GM12878 (cell line): ENCODE measurements at regions not wholly inside any gene's neighbourhood (a gene's known extent, or its start where the extent isn't known, plus 50 kb on each side); places are given as distances from the start of the nearest gene placed in this dataset.

Experiments used
- ATAC-seq: fragments of 200-7000 bp; cut with Tn5 transposase; 3 replicates; pipeline ENCODE4 v1.9.1; 2020; ENCODE audit warnings: mild to moderate bottlenecking, moderate library complexity
- BruUV-seq: library from RNA; stranded (reverse); fragments of 400-500 nt; replicated peaks from 2 replicates; lab custom pipeline; 2021; lab: Mats Ljungman, UMichigan
- CTCF ChIA-PET: fragments of 300-600 bp; sonication (Branson Sonifier 250); formaldehyde crosslinking; extraction: SDS; loops from one replicate; lab custom pipeline; 2021; ENCODE audit warnings: inconsistent platforms; lab: Yijun Ruan, JAX
- POLR2A ChIA-PET: fragments of 350-600 bp; formaldehyde crosslinking; extraction: SDS; loops from one replicate; lab custom pipeline; 2021; ENCODE audit warnings: inconsistent platforms; lab: Charles Lee
- RAD21 ChIA-PET: fragments of 300-600 bp; sonication (Branson Sonifier 250); formaldehyde crosslinking; loops from one replicate; lab custom pipeline; 2023; ENCODE audit warnings: antibody characterized with exemption; ENCODE audit not compliant: unreplicated experiment; lab: Charles Lee
- SMC1A ChIA-PET: fragments of 300-600 bp; sonication (Branson Sonifier 250); formaldehyde crosslinking; loops from one replicate; lab custom pipeline; 2023; ENCODE audit not compliant: unreplicated experiment, uncharacterized antibody; lab: Charles Lee
- DNase-seq: peaks from one replicate; pipeline ENCODE4 v3.0.0-alpha.2; 2011; ENCODE audit warnings: low read depth, low spot score
- FAIRE-seq: peaks from 3 replicates; lab custom pipeline; 2011; peaks lifted over from hg19 to GRCh38; lab: Jason Lieb, UNC
- H2AFZ ChIP-seq: 2 replicates; pipeline ENCODE4 v1.6.0; 2011; ENCODE audit warnings: low read depth, low read length, control low read depth; ENCODE audit not compliant: control insufficient read depth
- H3K27ac ChIP-seq: 2 replicates; pipeline ENCODE4 v1.5.1; 2011; ENCODE audit warnings: control low read depth; ENCODE audit not compliant: control insufficient read depth, insufficient read depth
- H3K27me3 ChIP-seq, 2 experiments: replicated peaks in 1 of 2; 2 replicates each; pipeline versions ENCODE4 v1.6.0 to v1.6.1; 2011; ENCODE audit warnings: low read length in 1 of 2; ENCODE audit not compliant: control insufficient read depth in 2 of 2, insufficient read depth in 2 of 2
- H3K36me3 ChIP-seq, 2 experiments: 2 replicates each; pipeline ENCODE4 v1.5.1; 2011; ENCODE audit warnings: low read length in 1 of 2; ENCODE audit not compliant: control insufficient read depth in 2 of 2, insufficient read depth in 2 of 2
- H3K4me1 ChIP-seq: 2 replicates; pipeline ENCODE4 v1.6.1; 2011; ENCODE audit warnings: mild to moderate bottlenecking, low read length, moderate library complexity, mixed read lengths; ENCODE audit not compliant: control insufficient read depth, insufficient read depth
- H3K4me2 ChIP-seq: 2 replicates; pipeline ENCODE4 v1.6.0; 2011; ENCODE audit warnings: control low read depth; ENCODE audit not compliant: control insufficient read depth, insufficient read depth
- H3K4me3 ChIP-seq: fragments of 200-600 bp; sonication (generic); 2 replicates; pipeline ENCODE4 v1.5.1; 2016
- H3K79me2 ChIP-seq: 2 replicates; pipeline ENCODE4 v1.6.0; 2011; ENCODE audit warnings: low read length; ENCODE audit not compliant: control insufficient read depth, insufficient read depth
- H3K9ac ChIP-seq: 2 replicates; pipeline ENCODE4 v1.8.0; 2011; ENCODE audit warnings: low read length, control low read depth, mixed read lengths; ENCODE audit not compliant: control insufficient read depth, insufficient read depth
- H3K9me3 ChIP-seq: replicated peaks from 3 replicates; pipeline ENCODE4 v1.5.1; 2011; ENCODE audit warnings: mild to moderate bottlenecking, low read length; ENCODE audit not compliant: control insufficient read depth, insufficient read depth
- H4K20me1 ChIP-seq: 2 replicates; pipeline ENCODE4 v1.6.0; 2011; ENCODE audit not compliant: control insufficient read depth, insufficient read depth
- BACH1 ChIP-seq: fragments of 450-650 bp; IDR thresholded peaks from 2 replicates; pipeline ENCODE4 v1.6.1; 2017; ENCODE audit warnings: mild to moderate bottlenecking, borderline replicate concordance
- BMI1 ChIP-seq: fragments of 450-650 bp; IDR thresholded peaks from 2 replicates; pipeline ENCODE4 v1.6.1; 2016; ENCODE audit warnings: mild to moderate bottlenecking, moderate library complexity, borderline replicate concordance
- CREM ChIP-seq: IDR thresholded peaks from 2 replicates; pipeline ENCODE4 v1.6.1; 2014; ENCODE audit warnings: antibody characterized with exemption, low read depth
- DPF2 ChIP-seq: fragments of 450-650 bp; IDR thresholded peaks from 2 replicates; pipeline ENCODE4 v1.6.1; 2017; ENCODE audit warnings: mild to moderate bottlenecking
- EGR1 ChIP-seq, 2 experiments: IDR thresholded peaks; 1 replicate in 1 of 2; 2 replicates in 1 of 2; pipeline ENCODE4 v1.6.1; 2011 to 2012; ENCODE audit warnings: low read depth in 2 of 2, low read length in 2 of 2, borderline replicate concordance in 1 of 2, mild to moderate bottlenecking in 1 of 2, moderate library complexity in 1 of 2
- GATAD2B ChIP-seq: fragments of 450-650 bp; conservative IDR thresholded peaks from 2 replicates; pipeline ENCODE4 v1.6.1; 2017; ENCODE audit warnings: low read depth, mild to moderate bottlenecking, moderate library complexity
- KDM1A ChIP-seq: fragments of 200-600 bp; sonication (generic); IDR thresholded peaks from 2 replicates; pipeline ENCODE4 v1.6.1; 2016; ENCODE audit warnings: borderline replicate concordance
- MAX ChIP-seq: IDR thresholded peaks from 2 replicates; pipeline ENCODE4 v1.6.1; 2012; ENCODE audit warnings: low read depth, low read length, improper control_type of control experiment
- MXI1 ChIP-seq: fragments of 150-350 bp; IDR thresholded peaks from 2 replicates; pipeline ENCODE4 v1.6.1; 2011; ENCODE audit warnings: low read depth, mild to moderate bottlenecking, inconsistent platforms, low read length, improper control_type of control experiment
- MYC ChIP-seq: IDR thresholded peaks from 2 replicates; pipeline ENCODE4 v1.6.1; 2011; ENCODE audit warnings: mild to moderate bottlenecking, low read length, moderate library complexity, inconsistent platforms; ENCODE audit not compliant: insufficient read depth, insufficient replicate concordance, insufficient read length, severe bottlenecking
- NBN ChIP-seq: fragments of 450-650 bp; IDR thresholded peaks from 2 replicates; pipeline ENCODE4 v1.6.1; 2016
- NFXL1 ChIP-seq: fragments of 450-650 bp; IDR thresholded peaks from 2 replicates; pipeline ENCODE4 v1.6.1; 2017; ENCODE audit warnings: antibody characterized with exemption, mild to moderate bottlenecking, borderline replicate concordance
- NR2C2 ChIP-seq: IDR thresholded peaks from 2 replicates; pipeline ENCODE4 v1.6.1; 2011; ENCODE audit warnings: borderline replicate concordance, low read depth; ENCODE audit not compliant: control insufficient read depth, insufficient read length
- PRDM15 ChIP-seq: fragments of 450-650 bp; formaldehyde crosslinking; IDR thresholded peaks from 2 replicates; pipeline ENCODE4 v1.4.0; 2020; ENCODE audit warnings: mild to moderate bottlenecking, moderate library complexity
- RAD51 ChIP-seq: fragments of 450-650 bp; IDR thresholded peaks from 2 replicates; pipeline ENCODE4 v1.6.1; 2016; ENCODE audit warnings: moderate library complexity, mild to moderate bottlenecking, inconsistent platforms
- RCOR1 ChIP-seq: conservative IDR thresholded peaks from 2 replicates; pipeline ENCODE4 v1.6.1; 2012; ENCODE audit warnings: low read depth, low read length, improper control_type of control experiment
- RELA ChIP-seq: fragments of 450-650 bp; IDR thresholded peaks from 2 replicates; pipeline ENCODE4 v1.8.0; 2014; ENCODE audit warnings: borderline replicate concordance; ENCODE audit not compliant: partially characterized antibody
- SMARCA5 ChIP-seq: fragments of 450-650 bp; IDR thresholded peaks from 2 replicates; pipeline ENCODE4 v1.6.1; 2017; ENCODE audit warnings: mild to moderate bottlenecking
- STAT1 ChIP-seq: fragments of 450-650 bp; conservative IDR thresholded peaks from 2 replicates; pipeline ENCODE4 v1.6.1; 2014; ENCODE audit warnings: antibody characterized with exemption, mild to moderate bottlenecking
- ZBTB40 ChIP-seq: fragments of 450-650 bp; IDR thresholded peaks from 2 replicates; pipeline ENCODE4 v1.6.1; 2016; ENCODE audit warnings: mild to moderate bottlenecking, moderate library complexity, borderline replicate concordance
- WGBS: methylation state at CpG from one replicate; pipeline ENCODE4 v1.1.6; 2016; ENCODE audit warnings: low lambda C conversion rate; ENCODE audit not compliant: insufficient replicate concordance, insufficient coverage; ENCODE audit errors: missing lambda C conversion rate; 5-methylcytosine and 5-hydroxymethylcytosine counted together
- in situ Hi-C: fragments of 300-500 bp; cut with MboI; formaldehyde crosslinking; loops from 9 replicates; pipeline ENCODE4 v1.14.3; 2018; ENCODE audit warnings: mixed read lengths
- intact Hi-C: fragments of 100-400 bp; cut with micrococcal nuclease; formaldehyde crosslinking; loops from one replicate; pipeline ENCODE4 v1.14.2; 2022; ENCODE audit not compliant: unreplicated experiment

- TF ChIP-seq DPF2 (no peak), RCOR1 (no peak), NBN (no peak), RELA (no peak), MAX (no peak), MXI1 (no peak), SMARCA5 (no peak), KDM1A (no peak), NR2C2 (no peak), CREM (no peak), EGR1 (IDR thresholded peaks at IDR 0.05; ENCODE audit: borderline replicate concordance in 1 of 2, low read depth in 2 of 2, low read length in 2 of 2) (no peak), PRDM15 (no peak), GATAD2B (no peak), BMI1 (no peak), STAT1 (no peak), ZBTB40 (no peak), MYC (no peak), BACH1 (no peak), NFXL1 (no peak), RAD51 (no peak)
- H3K9me3 ChIP-seq, result no peaks in the 10 kb centered on the region
- FAIRE-seq (no peak), DNase-seq (no peak), ATAC-seq (no peak)
- WGBS, result 42% methylated on average over 2 of the region's 2 CpGs
- H4K20me1 ChIP-seq, result no peaks in the 10 kb centered on the region
- in situ Hi-C loops, result no loop called here
- ChIA-PET CTCF (no interaction called here), POLR2A (no interaction called here), SMC1A (no interaction called here), RAD21 (no interaction called here)
- H3K4me1 ChIP-seq, result no peaks in the 10 kb centered on the region
- BruUV-seq, result no TSS peak
- H3K79me2 ChIP-seq, result no peaks in the 10 kb centered on the region
- H3K9ac ChIP-seq, result no peak overlapping the region
- no peaks in the 10 kb centered on the region for H3K36me3 ChIP-seq
- H3K4me2 ChIP-seq, result no peak overlapping the region
- intact Hi-C loops, result no loop called here
- no peak overlapping the region for H3K27ac ChIP-seq
- no peaks in the 10 kb centered on the region for H3K27me3 ChIP-seq
- no peak overlapping the region for H2AFZ ChIP-seq
- no peak overlapping the region for H3K4me3 ChIP-seq
Measured at GRCh38 chr13:70630247-70630646, 522.0 kb upstream of the KLHL1 start.
